Mesenchymal stem cell (in vitro differentiated cells and primary cell): ENCODE measurements at regions not wholly inside any gene's neighbourhood (a gene's known extent, or its start where the extent isn't known, plus 50 kb on each side); places are given as distances from the start of the nearest gene placed in this dataset.
"Not testable (repeated sequence)": the region's sequence is repeated elsewhere in the genome, so short reads cannot be mapped to it uniquely, and the experiment has no call there.

Source experiments
- DNase-seq: peaks from one replicate; pipeline ENCODE4 v3.0.0-alpha.2; 2013
- H2AFZ ChIP-seq: one replicate; pipeline ENCODE4 v1.6.1; 2013; ENCODE audit warnings: low read depth, mild to moderate bottlenecking, control low read depth, inconsistent platforms, low read length, moderate library complexity
- H2AK5ac ChIP-seq: 2 replicates; pipeline ENCODE4 v1.6.1; 2013; ENCODE audit warnings: low read length, moderate library complexity, mild to moderate bottlenecking, inconsistent platforms; ENCODE audit not compliant: severe bottlenecking
- H2BK120ac ChIP-seq: one replicate; pipeline ENCODE4 v1.6.1; 2013; ENCODE audit warnings: low read depth, mild to moderate bottlenecking, inconsistent platforms, low read length, moderate library complexity
- H2BK12ac ChIP-seq, 2 experiments: one replicate each; pipeline ENCODE4 v1.6.1; 2013; ENCODE audit warnings: inconsistent platforms in 2 of 2, low read length in 2 of 2, mild to moderate bottlenecking in 2 of 2, moderate library complexity in 2 of 2, control low read depth in 1 of 2
- H2BK15ac ChIP-seq: one replicate; pipeline ENCODE4 v1.6.1; 2013; ENCODE audit warnings: mild to moderate bottlenecking, low read depth, inconsistent platforms; ENCODE audit not compliant: poor library complexity, severe bottlenecking
- H2BK5ac ChIP-seq: 2 replicates; pipeline ENCODE4 v1.6.1; 2013; ENCODE audit warnings: low read depth, mild to moderate bottlenecking, low read length, control low read depth, inconsistent platforms; ENCODE audit not compliant: poor library complexity, severe bottlenecking
- H3K14ac ChIP-seq, 2 experiments: one replicate each; pipeline ENCODE4 v1.6.1; 2013; ENCODE audit warnings: inconsistent platforms in 2 of 2, low read length in 2 of 2, control low read depth in 1 of 2, mild to moderate bottlenecking in 1 of 2, moderate library complexity in 1 of 2
- H3K18ac ChIP-seq, 2 experiments: one replicate each; pipeline ENCODE4 v1.6.1; 2013; ENCODE audit warnings: inconsistent platforms in 2 of 2, low read length in 2 of 2, control low read depth in 1 of 2, low read depth in 1 of 2, mild to moderate bottlenecking in 1 of 2
- H3K23ac ChIP-seq, 2 experiments: one replicate each; pipeline ENCODE4 v1.6.1; 2013; ENCODE audit warnings: inconsistent platforms in 2 of 2, low read length in 2 of 2, mild to moderate bottlenecking in 2 of 2, moderate library complexity in 2 of 2, control low read depth in 1 of 2
- H3K27ac ChIP-seq: 2 replicates; pipeline ENCODE4 v1.5.1; 2013; ENCODE audit warnings: mild to moderate bottlenecking, moderate library complexity, low read length, control low read depth, inconsistent platforms; ENCODE audit not compliant: poor library complexity, severe bottlenecking
- H3K27me3 ChIP-seq, 2 experiments: 2 replicates each; pipeline versions ENCODE4 v1.6.1 to v1.7.0; 2013; ENCODE audit warnings: low read length in 2 of 2, mild to moderate bottlenecking in 2 of 2, moderate library complexity in 2 of 2, control low read depth in 1 of 2, inconsistent platforms in 1 of 2; ENCODE audit not compliant: control insufficient read depth in 1 of 2, insufficient read depth in 1 of 2
- H3K36me3 ChIP-seq, 2 experiments: 2 replicates each; pipeline versions ENCODE4 v1.6.1 to v1.7.0; 2013; ENCODE audit warnings: low read length in 2 of 2, control low read depth in 1 of 2, inconsistent platforms in 1 of 2, low read depth in 1 of 2, mild to moderate bottlenecking in 1 of 2; ENCODE audit not compliant: insufficient read depth in 2 of 2, control insufficient read depth in 1 of 2
- H3K4ac ChIP-seq, 2 experiments: one replicate each; pipeline ENCODE4 v1.6.1; 2013; ENCODE audit warnings: inconsistent platforms in 2 of 2, low read length in 2 of 2, mild to moderate bottlenecking in 2 of 2, moderate library complexity in 2 of 2, control low read depth in 1 of 2, low read depth in 1 of 2
- H3K4me1 ChIP-seq: 2 replicates; pipeline ENCODE4 v1.6.1; 2013; ENCODE audit warnings: low read depth, low read length, control low read depth; ENCODE audit not compliant: control insufficient read depth, insufficient read depth
- H3K4me2 ChIP-seq: 2 replicates; pipeline ENCODE4 v1.6.1; 2013; ENCODE audit warnings: low read length, mild to moderate bottlenecking, inconsistent platforms; ENCODE audit not compliant: poor library complexity, severe bottlenecking
- H3K4me3 ChIP-seq, 2 experiments: 2 replicates each; pipeline versions ENCODE4 v1.5.1 to v1.7.0; 2013; ENCODE audit warnings: low read length in 2 of 2, mild to moderate bottlenecking in 2 of 2, control low read depth in 1 of 2, low read depth in 1 of 2; ENCODE audit not compliant: insufficient read depth in 1 of 2
- H3K79me1 ChIP-seq: replicated peaks from 2 replicates; pipeline ENCODE4 v1.6.1; 2013; ENCODE audit warnings: mild to moderate bottlenecking, control low read depth, low read length, inconsistent platforms; ENCODE audit not compliant: poor library complexity, severe bottlenecking
- H3K9ac ChIP-seq: 2 replicates; pipeline ENCODE4 v1.7.0; 2013; ENCODE audit warnings: mild to moderate bottlenecking, low read length, moderate library complexity
- H3K9me3 ChIP-seq: 2 replicates; pipeline ENCODE4 v1.7.0; 2013; ENCODE audit warnings: mild to moderate bottlenecking, low read length; ENCODE audit not compliant: control insufficient read depth
- H4K8ac ChIP-seq: one replicate; pipeline ENCODE4 v1.6.1; 2013; ENCODE audit warnings: inconsistent platforms, mild to moderate bottlenecking, low read length, moderate library complexity
- H4K91ac ChIP-seq: one replicate; pipeline ENCODE4 v1.6.1; 2013; ENCODE audit warnings: mild to moderate bottlenecking, low read length, inconsistent platforms
- WGBS: methylation state at CpG from one replicate; pipeline ENCODE4 v1.1.7; 2013; ENCODE audit warnings: mixed read lengths; 5-methylcytosine and 5-hydroxymethylcytosine counted together

GRCh38 chr6:61142261-61142660 lies 1143.8 kb downstream of the KHDRBS2 start:
- not testable (repeated sequence) for H3K9me3 ChIP-seq, H2BK15ac ChIP-seq, H3K18ac ChIP-seq, H2BK120ac ChIP-seq, H3K9ac ChIP-seq, H3K4me3 ChIP-seq, H3K4me1 ChIP-seq, H3K4ac ChIP-seq, H3K79me1 ChIP-seq, H3K23ac ChIP-seq, H2BK12ac ChIP-seq, H2AFZ ChIP-seq, H2AK5ac ChIP-seq, H2BK5ac ChIP-seq, H4K8ac ChIP-seq, H3K27ac ChIP-seq, H3K27me3 ChIP-seq, DNase-seq, H3K36me3 ChIP-seq, H4K91ac ChIP-seq, H3K4me2 ChIP-seq, H3K14ac ChIP-seq

DNA sequence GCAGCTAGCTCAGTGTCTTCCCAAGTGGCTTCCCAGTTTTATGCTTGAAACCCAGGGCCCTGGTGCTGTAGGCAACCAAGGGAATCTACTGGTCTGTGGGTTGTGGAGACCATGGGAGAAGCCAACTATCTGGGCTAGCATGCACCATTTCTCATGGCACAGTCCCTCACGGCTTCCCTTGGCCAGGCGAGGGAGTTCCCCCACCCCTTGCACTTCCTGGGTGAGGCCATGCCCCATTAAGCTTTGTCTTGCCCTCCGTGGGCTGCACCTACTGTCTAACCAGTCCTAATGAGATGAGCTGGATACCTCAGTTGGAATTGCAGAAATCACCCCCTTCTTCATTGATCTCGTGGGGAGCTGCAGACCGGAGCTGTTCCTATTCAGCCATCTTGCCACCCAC lies 1152.0 kb downstream of the KHDRBS2 start:
- no peaks in the 10 kb centered on the region for H3K9me3 ChIP-seq
- no peak overlapping the region for H3K4me2 ChIP-seq
- H3K4me3 ChIP-seq = no peak overlapping the region
- no peak overlapping the region for H3K14ac ChIP-seq
- H3K79me1 ChIP-seq = no peaks in the 10 kb centered on the region
- no peak overlapping the region for H2BK12ac ChIP-seq
- no peaks in the 10 kb centered on the region for H3K27me3 ChIP-seq
- no peak overlapping the region for H4K91ac ChIP-seq
- no peaks in the 10 kb centered on the region for H3K4me1 ChIP-seq
- H3K4ac ChIP-seq = no peak overlapping the region
- no peak overlapping the region for H3K23ac ChIP-seq
- WGBS = 75% methylated on average over 3 of the region's 5 CpGs
- H2AK5ac ChIP-seq = no peak overlapping the region
- no peak for DNase-seq
- no peak overlapping the region for H2BK5ac ChIP-seq
- H2AFZ ChIP-seq = no peak overlapping the region
- no peak overlapping the region for H2BK120ac ChIP-seq
- no peak overlapping the region for H2BK15ac ChIP-seq
- H3K9ac ChIP-seq = no peak overlapping the region
- H3K27ac ChIP-seq = no peak overlapping the region
- no peak overlapping the region for H4K8ac ChIP-seq
- no peaks in the 10 kb centered on the region for H3K36me3 ChIP-seq
- H3K18ac ChIP-seq = no peak overlapping the region

DNA sequence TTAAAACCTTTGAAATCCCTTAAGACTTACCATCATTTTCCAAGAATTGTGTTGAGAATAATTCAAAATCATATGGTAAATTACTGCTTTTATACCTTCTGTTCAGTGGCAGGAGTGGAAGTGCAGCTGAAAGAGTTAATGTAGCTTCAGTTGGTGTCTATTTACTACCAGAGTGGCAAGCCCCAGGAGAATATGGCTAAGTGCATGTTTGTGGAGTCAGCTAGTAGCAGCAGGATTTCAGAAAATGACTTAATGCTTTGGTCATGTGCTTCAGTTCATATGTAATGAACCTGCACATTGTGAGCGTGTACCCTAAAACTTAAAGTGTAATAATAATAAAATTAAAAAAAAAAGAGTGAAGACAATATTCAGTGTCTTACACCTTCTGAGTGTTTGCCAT lies 1171.8 kb downstream of the KHDRBS2 start:
- H3K9me3 ChIP-seq, H2BK12ac ChIP-seq, H3K14ac ChIP-seq, H2BK5ac ChIP-seq, H3K27me3 ChIP-seq, H3K4ac ChIP-seq, H3K4me2 ChIP-seq, H3K36me3 ChIP-seq, H3K79me1 ChIP-seq, DNase-seq, H3K4me3 ChIP-seq, H3K27ac ChIP-seq, H2AFZ ChIP-seq, H2BK120ac ChIP-seq, H2AK5ac ChIP-seq, H3K9ac ChIP-seq, H3K23ac ChIP-seq, H3K18ac ChIP-seq, H2BK15ac ChIP-seq, H4K8ac ChIP-seq, H4K91ac ChIP-seq, H3K4me1 ChIP-seq: not testable (repeated sequence)
- WGBS = no CpG with 5 or more reads among the region's 1 CpG

- not testable (repeated sequence) for H3K9ac ChIP-seq, H2BK120ac ChIP-seq, H2BK5ac ChIP-seq, H3K4me3 ChIP-seq, H3K27ac ChIP-seq, H3K4me1 ChIP-seq, H3K36me3 ChIP-seq, H2BK15ac ChIP-seq, DNase-seq, H4K91ac ChIP-seq, H3K79me1 ChIP-seq, H2AK5ac ChIP-seq, H3K14ac ChIP-seq, H3K4ac ChIP-seq, H3K18ac ChIP-seq, H3K9me3 ChIP-seq, H2BK12ac ChIP-seq, H3K27me3 ChIP-seq, H3K23ac ChIP-seq, H2AFZ ChIP-seq, H4K8ac ChIP-seq, H3K4me2 ChIP-seq
- WGBS = 93% methylated on average over 7 of the region's 7 CpGs
Measured at GRCh38 chr6:61107914-61108313, 1178.1 kb downstream of the KHDRBS2 start.
